IMR-90 (cell line): ENCODE measurements at regions not wholly inside any gene's neighbourhood (a gene's known extent, or its start where the extent isn't known, plus 50 kb on each side); places are given as distances from the start of the nearest gene placed in this dataset.

ENCODE experiments used
- CHD1 ChIP-seq: IDR thresholded peaks from 2 replicates; pipeline ENCODE4 v1.6.1; 2012; ENCODE audit warnings: low read depth, low read length, improper control_type of control experiment
- MAZ ChIP-seq: IDR thresholded peaks from 2 replicates; pipeline ENCODE4 v1.6.1; 2012; ENCODE audit warnings: low read depth, mild to moderate bottlenecking, low read length, improper control_type of control experiment, moderate library complexity, borderline replicate concordance
- POLR2A ChIP-seq: IDR thresholded peaks from 2 replicates; pipeline ENCODE4 v1.6.1; 2012; ENCODE audit warnings: mild to moderate bottlenecking, low read depth, low read length
- RCOR1 ChIP-seq: IDR thresholded peaks from 2 replicates; pipeline ENCODE4 v1.6.1; 2012; ENCODE audit warnings: mild to moderate bottlenecking, low read length, improper control_type of control experiment; ENCODE audit not compliant: insufficient replicate concordance
- TF ChIP-seq, protein P1 (sequence below): conservative IDR thresholded peaks from 2 replicates; pipeline ENCODE4 v1.5.1; 2012; ENCODE audit warnings: mild to moderate bottlenecking, low read depth, low read length, improper control_type of control experiment

DNA sequence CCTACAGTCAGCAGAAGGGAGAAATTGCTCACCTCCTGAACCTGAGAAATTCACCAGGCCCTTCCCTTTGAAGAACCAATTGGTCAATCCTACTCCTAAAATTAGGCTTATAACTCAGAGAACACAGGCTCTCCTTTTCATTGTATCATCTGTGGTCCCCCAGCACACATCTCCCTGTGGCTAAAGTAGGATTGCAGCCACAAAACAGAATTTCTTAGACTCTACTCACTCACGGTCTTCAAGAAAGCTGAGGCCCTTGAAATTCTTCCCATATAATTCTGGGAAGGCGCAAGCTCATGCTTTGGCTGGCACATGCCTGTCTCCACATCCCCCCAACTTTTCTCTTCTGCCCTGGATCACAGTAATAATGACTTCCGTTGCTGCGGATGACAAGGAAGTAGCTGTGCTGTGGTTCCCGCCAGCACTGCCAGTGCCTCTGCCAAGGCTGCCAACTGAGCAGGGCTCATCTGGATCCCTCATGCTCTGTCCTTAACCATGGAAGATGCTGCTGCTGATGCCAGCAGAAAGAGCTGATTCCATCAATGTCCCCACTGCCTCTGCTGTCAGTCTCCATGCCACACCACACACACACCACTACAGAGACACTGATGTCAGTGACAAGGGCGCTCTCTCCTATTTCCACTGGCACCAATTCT is 200.6 kb upstream of the POU2AF2 start:
- TF ChIP-seq, protein P1, sequence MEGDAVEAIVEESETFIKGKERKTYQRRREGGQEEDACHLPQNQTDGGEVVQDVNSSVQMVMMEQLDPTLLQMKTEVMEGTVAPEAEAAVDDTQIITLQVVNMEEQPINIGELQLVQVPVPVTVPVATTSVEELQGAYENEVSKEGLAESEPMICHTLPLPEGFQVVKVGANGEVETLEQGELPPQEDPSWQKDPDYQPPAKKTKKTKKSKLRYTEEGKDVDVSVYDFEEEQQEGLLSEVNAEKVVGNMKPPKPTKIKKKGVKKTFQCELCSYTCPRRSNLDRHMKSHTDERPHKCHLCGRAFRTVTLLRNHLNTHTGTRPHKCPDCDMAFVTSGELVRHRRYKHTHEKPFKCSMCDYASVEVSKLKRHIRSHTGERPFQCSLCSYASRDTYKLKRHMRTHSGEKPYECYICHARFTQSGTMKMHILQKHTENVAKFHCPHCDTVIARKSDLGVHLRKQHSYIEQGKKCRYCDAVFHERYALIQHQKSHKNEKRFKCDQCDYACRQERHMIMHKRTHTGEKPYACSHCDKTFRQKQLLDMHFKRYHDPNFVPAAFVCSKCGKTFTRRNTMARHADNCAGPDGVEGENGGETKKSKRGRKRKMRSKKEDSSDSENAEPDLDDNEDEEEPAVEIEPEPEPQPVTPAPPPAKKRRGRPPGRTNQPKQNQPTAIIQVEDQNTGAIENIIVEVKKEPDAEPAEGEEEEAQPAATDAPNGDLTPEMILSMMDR, result no peak
- TF ChIP-seq CHD1 (no peak), MAZ (no peak), RCOR1 (no peak), POLR2A (no peak)
